22Rv1 (cell line): ENCODE measurements at regions not wholly inside any gene's neighbourhood (a gene's known extent, or its start where the extent isn't known, plus 50 kb on each side); places are given as distances from the start of the nearest gene placed in this dataset.

Experiments
- ZFX ChIP-seq: fragments of 450-650 bp; IDR thresholded peaks from 2 replicates; pipeline ENCODE4 v1.6.1; 2017; ENCODE audit warnings: antibody characterized with exemption, borderline replicate concordance
- TF ChIP-seq, protein P1 (sequence below): fragments of 450-650 bp; IDR thresholded peaks from 2 replicates; pipeline ENCODE4 v1.5.1; 2017; ENCODE audit warnings: mild to moderate bottlenecking

GRCh38 chr2:142562900-142563299 is 314.6 kb upstream of the KYNU start:
- TF ChIP-seq, protein P1, sequence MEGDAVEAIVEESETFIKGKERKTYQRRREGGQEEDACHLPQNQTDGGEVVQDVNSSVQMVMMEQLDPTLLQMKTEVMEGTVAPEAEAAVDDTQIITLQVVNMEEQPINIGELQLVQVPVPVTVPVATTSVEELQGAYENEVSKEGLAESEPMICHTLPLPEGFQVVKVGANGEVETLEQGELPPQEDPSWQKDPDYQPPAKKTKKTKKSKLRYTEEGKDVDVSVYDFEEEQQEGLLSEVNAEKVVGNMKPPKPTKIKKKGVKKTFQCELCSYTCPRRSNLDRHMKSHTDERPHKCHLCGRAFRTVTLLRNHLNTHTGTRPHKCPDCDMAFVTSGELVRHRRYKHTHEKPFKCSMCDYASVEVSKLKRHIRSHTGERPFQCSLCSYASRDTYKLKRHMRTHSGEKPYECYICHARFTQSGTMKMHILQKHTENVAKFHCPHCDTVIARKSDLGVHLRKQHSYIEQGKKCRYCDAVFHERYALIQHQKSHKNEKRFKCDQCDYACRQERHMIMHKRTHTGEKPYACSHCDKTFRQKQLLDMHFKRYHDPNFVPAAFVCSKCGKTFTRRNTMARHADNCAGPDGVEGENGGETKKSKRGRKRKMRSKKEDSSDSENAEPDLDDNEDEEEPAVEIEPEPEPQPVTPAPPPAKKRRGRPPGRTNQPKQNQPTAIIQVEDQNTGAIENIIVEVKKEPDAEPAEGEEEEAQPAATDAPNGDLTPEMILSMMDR = no peak
- no peak for TF ChIP-seq ZFX
